ENCODE measurements at regions not wholly inside any gene's neighbourhood (a gene's known extent, or its start where the extent isn't known, plus 50 kb on each side); places are given as distances from the start of the nearest gene placed in this dataset.

DNA sequence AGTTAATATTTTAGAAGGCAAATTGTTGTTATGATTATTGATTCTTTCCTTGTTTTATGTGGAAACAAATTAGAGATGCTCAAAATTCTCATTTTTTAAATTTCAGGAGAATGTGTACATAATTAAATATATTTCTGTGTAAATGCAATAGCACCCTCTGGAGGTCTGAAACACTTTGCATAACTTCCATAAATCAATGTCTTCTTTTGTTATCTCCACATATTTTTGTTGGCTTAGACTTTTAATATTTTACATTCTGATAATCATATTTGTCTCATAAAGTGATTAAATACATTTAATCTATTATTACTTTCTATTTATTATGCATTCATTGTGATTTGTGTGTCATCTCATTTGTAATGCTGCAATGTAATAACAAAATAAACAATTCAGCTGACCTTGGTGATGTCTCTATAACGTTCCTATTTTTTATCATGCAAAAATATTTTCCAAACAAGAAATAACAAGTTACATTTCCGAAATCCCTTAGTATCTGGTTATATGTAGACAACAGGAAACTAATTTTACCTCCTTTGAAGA is 201.8 kb upstream of the GALNT5 start:
- intact Hi-C loops (cut with DNase I): loop anchor here in 2 of 10 donors (10.0 kb wide), 1 partner anchor 1681 kb away; no protein-coding TSS in a partner anchor
- H3K4me3 ChIP-seq: peak overlapping the region in 1 of 12 donors; percentile 5
- peak overlapping the region in 2 of 12 donors; percentile 33 to 43 for H3K27ac ChIP-seq

DNA sequence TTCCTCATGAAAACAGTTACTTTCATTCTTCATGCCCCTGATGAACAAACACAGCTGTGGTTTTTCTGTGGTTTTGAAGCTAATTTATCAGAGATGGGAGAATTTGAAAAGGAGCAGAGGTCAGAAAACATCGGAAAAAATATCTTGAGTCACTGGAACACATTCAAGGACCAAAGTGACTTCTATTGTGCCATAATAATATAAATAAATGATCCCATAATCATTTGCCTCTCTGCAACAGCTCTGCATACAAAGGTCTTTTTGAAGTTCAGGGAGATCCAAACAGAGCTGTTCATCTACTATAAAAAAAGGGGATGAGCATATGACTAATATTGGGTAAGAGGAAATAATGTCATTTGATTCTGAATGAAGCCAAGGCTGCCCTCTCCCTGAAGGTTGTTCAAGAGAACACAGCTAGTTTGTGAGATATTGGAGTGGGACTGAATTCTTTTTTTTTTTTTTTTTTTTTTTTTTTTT is 201.3 kb upstream of the GALNT5 start:
- peak in 1 of 4 donors; percentile 42 for ATAC-seq
- H3K4me3 ChIP-seq: peak overlapping the region in 1 of 12 donors; percentile 5
- intact Hi-C loops (cut with DNase I): loop anchor here in 2 of 10 donors (10.0 kb wide), 1 partner anchor 1681 kb away; no protein-coding TSS in a partner anchor
- H3K36me3 ChIP-seq: no peaks in the 10 kb centered on the region
- H3K27me3 ChIP-seq: no peaks in the 10 kb centered on the region
- DNase-seq: no peak
- no peaks in the 10 kb centered on the region for H3K4me1 ChIP-seq
- WGBS, 4 donors: 31 to 53% (median 39%) methylated on average over 1 of the region's 1 CpG
- H3K27ac ChIP-seq: peak overlapping the region in 2 of 12 donors; percentile 33 to 43
- no peaks in the 10 kb centered on the region for H3K9me3 ChIP-seq
- TF ChIP-seq POLR2A (IDR thresholded peaks at IDR 0.05): no peak
- TF ChIP-seq, protein P1, sequence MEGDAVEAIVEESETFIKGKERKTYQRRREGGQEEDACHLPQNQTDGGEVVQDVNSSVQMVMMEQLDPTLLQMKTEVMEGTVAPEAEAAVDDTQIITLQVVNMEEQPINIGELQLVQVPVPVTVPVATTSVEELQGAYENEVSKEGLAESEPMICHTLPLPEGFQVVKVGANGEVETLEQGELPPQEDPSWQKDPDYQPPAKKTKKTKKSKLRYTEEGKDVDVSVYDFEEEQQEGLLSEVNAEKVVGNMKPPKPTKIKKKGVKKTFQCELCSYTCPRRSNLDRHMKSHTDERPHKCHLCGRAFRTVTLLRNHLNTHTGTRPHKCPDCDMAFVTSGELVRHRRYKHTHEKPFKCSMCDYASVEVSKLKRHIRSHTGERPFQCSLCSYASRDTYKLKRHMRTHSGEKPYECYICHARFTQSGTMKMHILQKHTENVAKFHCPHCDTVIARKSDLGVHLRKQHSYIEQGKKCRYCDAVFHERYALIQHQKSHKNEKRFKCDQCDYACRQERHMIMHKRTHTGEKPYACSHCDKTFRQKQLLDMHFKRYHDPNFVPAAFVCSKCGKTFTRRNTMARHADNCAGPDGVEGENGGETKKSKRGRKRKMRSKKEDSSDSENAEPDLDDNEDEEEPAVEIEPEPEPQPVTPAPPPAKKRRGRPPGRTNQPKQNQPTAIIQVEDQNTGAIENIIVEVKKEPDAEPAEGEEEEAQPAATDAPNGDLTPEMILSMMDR (IDR thresholded peaks at IDR 0.05): no peak

More for the DNA sequence above, 201.8 kb upstream of the GALNT5 start:
- Histone ChIP-seq H3K4me1 (no peaks in the 10 kb centered on the region), H3K36me3 (no peaks in the 10 kb centered on the region), H3K9me3 (no peaks in the 10 kb centered on the region), H3K27me3 (no peaks in the 10 kb centered on the region)
- DNase-seq (no peak), ATAC-seq (no peak)
- 20 to 32% (median 22%) methylated on average over 2 of the region's 2 CpGs for WGBS, 4 donors
- TF ChIP-seq, protein P1 (IDR thresholded peaks at IDR 0.05): peak in 11 of 12 donors; percentile 18 to 66 (median 42)
- TF ChIP-seq POLR2A (IDR thresholded peaks at IDR 0.05): no peak

GRCh38 chr2:157058161-157058560 is 199.3 kb upstream of the GALNT5 start:
- DNase-seq (no peak), ATAC-seq (no peak)
- H3K4me3 ChIP-seq: no peak overlapping the region
- WGBS, 4 donors: 85 to 95% (median 88%) methylated on average over 2 of the region's 2 CpGs
- TF ChIP-seq, protein P1 (IDR thresholded peaks at IDR 0.05): no peak
- TF ChIP-seq POLR2A (IDR thresholded peaks at IDR 0.05): no peak
- intact Hi-C loops (cut with DNase I): loop anchor here in 2 of 10 donors (10.0 kb wide), 1 partner anchor 1683 kb away; no protein-coding TSS in a partner anchor
- H3K9me3 ChIP-seq: no peaks in the 10 kb centered on the region
- no peaks in the 10 kb centered on the region for H3K36me3 ChIP-seq
- H3K27me3 ChIP-seq: no peaks in the 10 kb centered on the region
- H3K27ac ChIP-seq: no peak overlapping the region
- no peaks in the 10 kb centered on the region for H3K4me1 ChIP-seq

- TF ChIP-seq POLR2A (IDR thresholded peaks at IDR 0.05): no peak
- TF ChIP-seq, protein P1 (IDR thresholded peaks at IDR 0.05): no peak
- Histone ChIP-seq H3K27ac (no peak overlapping the region), H3K4me3 (no peak overlapping the region), H3K9me3 (no peaks in the 10 kb centered on the region), H3K4me1 (no peaks in the 10 kb centered on the region), H3K27me3 (no peaks in the 10 kb centered on the region), H3K36me3 (no peaks in the 10 kb centered on the region)
- ATAC-seq: no peak
- WGBS, 4 donors: 79 to 92% (median 87%) methylated on average over 2 of the region's 2 CpGs
- intact Hi-C loops (cut with DNase I): loop anchor here in 2 of 10 donors (10.0 kb wide), 1 partner anchor 1684 kb away; no protein-coding TSS in a partner anchor
- DNase-seq: no peak
Observed at GRCh38 chr2:157059036-157059435, 198.5 kb upstream of the GALNT5 start.

Data from heart left ventricle (tissue), 16 donors.